HL-60/S4 treated with phorbol 12-myristate 13-acetate at 8.2 ng/mL for 4 days and 3 days (cell line): ENCODE measurements at regions not wholly inside any gene's neighbourhood (a gene's known extent, or its start where the extent isn't known, plus 50 kb on each side); places are given as distances from the start of the nearest gene placed in this dataset.
"Not testable (repeated sequence)": the region's sequence is repeated elsewhere in the genome, so short reads cannot be mapped to it uniquely, and the experiment has no call there.

Experiments used
- in situ Hi-C: fragments of 300-500 bp; cut with MboI; formaldehyde crosslinking; loops from 2 replicates; pipeline ENCODE4 v1.15.0; 2022; ENCODE audit warnings: low sequenced_read_pairs

- in situ Hi-C loops: no loop called here
These were observed 723.2 kb downstream of the KCNJ2 start for GRCh38 chr17:70892527-70892926.

GRCh38 chr17:70896843-70897242, 727.5 kb downstream of the KCNJ2 start:
- in situ Hi-C loops: no loop called here

DNA sequence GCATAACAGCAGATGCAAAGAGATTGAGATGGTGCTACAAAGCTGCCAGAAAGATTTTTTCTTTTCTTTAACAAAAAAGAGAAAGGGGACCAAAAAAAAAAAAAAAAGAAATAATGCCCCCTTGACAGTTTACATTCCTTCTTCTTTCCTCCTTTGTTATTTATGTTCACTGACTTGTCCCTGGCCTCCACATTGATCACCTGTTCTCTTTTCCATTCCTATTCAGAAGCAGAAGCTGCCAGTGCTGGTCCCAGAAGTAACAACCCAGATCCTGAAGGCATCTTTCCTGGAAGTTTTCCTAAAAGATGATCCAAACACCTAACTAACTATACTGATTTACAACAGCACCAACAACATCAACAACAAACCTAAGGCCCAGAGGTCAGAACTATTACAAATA, 728.1 kb downstream of the KCNJ2 start:
- in situ Hi-C loops: no loop called here

DNA sequence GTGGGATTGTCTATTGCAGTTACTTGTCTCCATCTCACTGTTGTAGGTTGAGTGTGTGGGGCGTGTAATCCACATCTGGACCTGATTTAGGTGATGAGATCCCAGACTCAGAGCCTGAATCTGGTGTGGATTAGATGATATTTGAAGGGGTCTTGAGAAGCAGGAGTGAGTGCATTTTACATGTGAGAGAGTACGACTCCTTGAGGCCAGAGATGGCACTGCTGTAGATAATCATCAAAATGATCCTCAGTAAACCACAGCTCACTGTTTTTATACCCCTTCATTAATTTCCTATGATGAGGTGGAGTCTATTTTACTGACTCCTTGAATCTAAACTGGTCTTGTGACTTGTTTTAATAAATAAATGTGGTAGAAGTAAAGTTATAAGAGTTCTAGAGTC, 732.5 kb downstream of the KCNJ2 start:
- in situ Hi-C loops: no loop called here

DNA sequence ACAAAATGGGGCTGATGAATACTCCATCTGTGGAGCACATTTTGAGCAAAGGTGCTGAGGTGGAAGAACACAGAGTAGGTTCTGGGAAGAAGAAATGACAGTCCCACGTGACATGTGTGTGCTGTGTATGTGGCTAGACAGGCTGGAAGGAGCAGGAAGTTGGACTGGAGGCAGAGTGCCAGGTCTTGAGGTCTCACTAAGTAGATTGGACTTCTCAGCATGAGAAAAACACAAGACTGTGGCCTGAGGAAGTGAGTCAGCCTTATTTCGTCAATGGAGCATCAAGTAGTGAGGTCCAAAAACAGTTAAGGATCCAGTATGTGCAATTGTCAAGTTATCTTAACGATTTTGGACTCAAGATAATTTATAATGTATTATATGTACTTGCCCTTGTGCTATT, 736.5 kb downstream of the KCNJ2 start:
- in situ Hi-C loops: no loop called here

- in situ Hi-C loops: no loop called here
These were observed 737.5 kb downstream of the KCNJ2 start for GRCh38 chr17:70906808-70907207.

DNA sequence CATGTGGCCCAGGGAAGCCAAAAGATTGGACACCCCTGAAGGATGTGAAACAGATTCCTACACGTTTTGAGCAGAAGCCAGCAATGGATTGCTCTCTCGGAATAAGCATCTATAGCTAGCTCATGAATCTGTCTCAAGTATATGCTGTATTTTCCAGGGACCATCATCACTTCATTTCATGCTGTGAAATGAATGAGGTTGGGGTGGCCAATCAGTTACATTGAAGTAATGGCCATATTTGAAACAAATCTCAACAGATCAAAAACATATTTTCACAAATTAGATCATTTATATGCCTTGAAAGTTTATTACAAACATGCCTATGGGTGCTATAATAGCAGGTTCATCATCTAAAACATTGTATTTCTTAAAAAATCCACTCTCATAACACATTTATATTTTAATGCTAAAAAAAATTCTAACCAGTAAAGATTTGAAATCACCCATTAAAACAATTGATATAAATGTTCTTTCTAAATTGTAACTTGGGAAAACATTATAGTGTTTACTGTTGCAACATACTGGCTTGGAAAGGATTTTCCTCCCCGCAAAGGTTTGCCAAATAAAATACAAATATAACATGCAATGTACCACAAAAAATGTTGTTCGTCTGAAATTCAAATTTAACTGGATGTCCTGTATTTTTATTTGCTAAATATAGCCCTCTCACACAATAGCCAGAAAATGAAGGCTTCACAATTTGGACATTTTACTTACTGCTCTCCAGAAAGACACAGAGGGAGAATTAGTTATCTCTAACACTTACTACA, 743.6 kb downstream of the KCNJ2 start:
- in situ Hi-C loops: no loop called here

- in situ Hi-C loops: no loop called here
These were observed 747.1 kb downstream of the KCNJ2 start for GRCh38 chr17:70916469-70916868.

DNA sequence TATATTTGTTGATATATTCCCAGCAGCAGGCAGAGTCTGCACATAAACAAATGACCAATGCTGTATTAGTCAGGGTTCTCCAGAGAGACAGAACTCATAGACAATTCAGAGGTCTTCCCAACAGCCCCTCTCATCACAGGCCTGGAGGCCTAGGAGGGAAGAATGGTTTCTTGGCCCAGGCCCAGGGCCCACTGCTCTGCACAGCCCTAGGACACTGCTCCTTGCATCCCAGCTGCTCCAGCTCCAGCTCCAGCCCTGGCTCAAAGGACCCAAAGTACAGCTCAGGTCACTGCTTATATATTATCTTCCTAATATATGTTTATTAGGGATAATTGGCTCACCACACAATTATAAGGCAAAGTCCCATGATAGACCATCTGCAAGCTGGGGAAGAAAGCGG, 749.9 kb downstream of the KCNJ2 start:
- in situ Hi-C loops: no loop called here

GRCh38 chr17:70920416-70920815, 751.1 kb downstream of the KCNJ2 start:
- in situ Hi-C loops: no loop called here

DNA sequence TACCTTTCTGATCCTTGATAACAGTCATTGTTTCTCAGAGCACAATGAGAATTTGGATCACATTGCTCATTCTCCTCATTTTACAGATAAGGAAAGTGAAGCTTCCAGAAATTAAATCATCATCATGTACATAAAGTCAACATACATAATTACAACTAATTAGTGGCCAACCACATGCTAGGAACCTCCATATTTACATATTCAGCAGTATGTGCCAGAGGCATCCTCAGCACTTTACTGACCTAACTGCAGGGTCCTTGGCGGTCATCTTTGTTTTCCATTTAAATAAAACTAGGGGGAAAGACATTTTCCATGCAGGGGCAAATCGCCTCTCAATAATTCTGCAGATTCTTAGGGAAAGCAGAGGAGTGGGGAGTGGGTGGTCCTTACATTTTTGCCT, 752.9 kb downstream of the KCNJ2 start:
- in situ Hi-C loops: no loop called here

DNA sequence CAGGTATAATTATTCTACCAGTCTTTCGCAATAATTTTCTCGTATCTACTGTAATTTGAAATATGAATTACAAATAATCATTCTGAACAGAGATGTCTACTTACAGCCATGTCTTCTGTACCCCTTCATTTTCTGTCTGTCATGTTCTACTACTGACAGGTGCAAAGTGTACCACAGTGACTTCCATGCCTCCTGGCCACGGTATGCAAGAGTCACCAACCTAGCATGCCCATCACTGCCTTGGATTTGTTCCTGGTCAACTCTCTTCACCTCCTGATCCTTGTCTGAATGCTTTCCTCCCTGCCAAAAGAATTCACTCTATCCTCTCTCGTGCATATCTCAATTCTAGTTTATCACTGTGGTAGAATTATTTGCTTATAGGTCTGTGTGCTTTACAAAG, 755.4 kb downstream of the KCNJ2 start:
- in situ Hi-C loops: no loop called here

DNA sequence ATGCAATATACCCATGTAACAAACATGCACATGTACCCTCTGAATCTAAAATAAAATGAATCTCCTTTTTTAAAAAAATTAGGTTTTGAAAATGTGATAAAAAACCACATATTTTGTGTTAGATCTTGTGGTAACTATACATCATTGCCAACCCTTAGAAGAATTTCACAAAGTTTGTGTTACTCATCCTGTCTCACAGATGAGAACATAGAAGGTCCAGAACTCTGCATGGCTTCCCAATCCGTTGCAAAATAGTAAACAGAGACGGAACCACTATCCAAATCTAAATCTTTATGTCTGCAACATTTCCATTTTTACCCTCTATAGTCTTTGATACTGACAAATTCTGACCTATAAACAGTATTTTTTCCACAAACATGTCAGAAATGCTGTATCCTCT, 759.9 kb downstream of the KCNJ2 start:
- in situ Hi-C loops: no loop called here

GRCh38 chr17:70934231-70934630, 764.9 kb downstream of the KCNJ2 start:
- in situ Hi-C loops: no loop called here

DNA sequence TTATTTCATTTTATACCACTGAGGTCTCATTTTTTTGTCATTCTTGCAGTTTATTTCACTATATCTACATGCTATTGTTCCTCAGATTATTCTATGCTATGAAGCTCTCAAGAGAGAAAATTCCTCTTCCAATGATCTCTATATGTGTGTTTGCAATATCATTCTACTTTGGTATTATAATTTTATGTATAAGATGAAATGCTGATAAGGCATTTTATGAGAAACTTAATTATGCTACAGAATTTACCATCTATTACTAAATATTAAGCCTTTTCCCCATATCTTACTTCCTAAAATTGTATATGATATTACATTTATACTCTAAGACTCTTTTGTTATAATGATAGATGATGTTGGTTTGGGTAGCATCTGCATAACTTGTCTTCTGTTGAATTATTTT, 765.5 kb downstream of the KCNJ2 start:
- in situ Hi-C loops: no loop called here

GRCh38 chr17:70936724-70937123, 767.4 kb downstream of the KCNJ2 start:
- in situ Hi-C loops: no loop called here

GRCh38 chr17:70938336-70938735, 769.0 kb downstream of the KCNJ2 start:
- in situ Hi-C loops: no loop called here

DNA sequence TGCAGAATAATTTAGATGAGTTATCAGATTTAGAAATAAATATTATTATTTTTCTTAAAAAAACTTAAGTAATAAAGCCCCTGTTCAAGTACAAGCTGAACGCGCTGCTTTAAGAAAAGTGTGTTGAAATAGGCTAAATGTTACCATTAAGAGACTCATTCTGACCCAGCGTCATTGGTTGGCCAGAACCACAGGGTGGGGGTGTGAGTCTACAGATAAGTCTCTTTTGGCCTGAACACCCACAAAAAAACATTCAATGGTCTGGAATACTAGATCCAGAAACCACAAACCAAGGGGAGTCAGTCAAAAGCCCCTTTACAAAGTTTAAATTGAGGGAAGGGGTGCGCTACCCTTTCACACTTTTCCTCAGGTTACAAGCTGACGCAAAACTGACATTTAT, 776.1 kb downstream of the KCNJ2 start:
- in situ Hi-C loops: no loop called here

GRCh38 chr17:70947215-70947614, 777.9 kb downstream of the KCNJ2 start:
- in situ Hi-C loops: no loop called here

- in situ Hi-C loops: no loop called here
These were observed 778.6 kb downstream of the KCNJ2 start for GRCh38 chr17:70947636-70948565.

GRCh38 chr17:70953140-70953539, 783.8 kb downstream of the KCNJ2 start:
- in situ Hi-C loops: not testable (repeated sequence)

DNA sequence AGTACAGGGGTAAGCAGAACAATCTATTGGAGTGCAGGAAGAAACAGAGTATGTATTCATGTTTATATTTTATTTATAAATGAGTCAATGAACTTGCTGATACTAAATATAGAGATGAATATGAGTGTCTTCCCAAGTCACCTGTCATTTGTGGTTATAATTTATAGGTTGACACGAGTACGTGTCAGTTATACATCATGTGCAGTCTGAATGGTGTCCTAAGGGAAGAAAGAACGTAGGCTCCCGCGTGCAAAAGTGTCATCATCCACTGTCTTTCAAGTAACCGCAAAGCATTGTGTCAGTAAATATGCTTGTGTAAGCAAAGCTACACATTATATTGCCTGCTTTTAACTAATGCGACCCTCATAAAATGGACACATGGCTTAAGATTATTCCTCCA, 786.1 kb downstream of the KCNJ2 start:
- in situ Hi-C loops: no loop called here
